DMS53 treated with DMSO at 0.1 percent for 48 hours (cell line): ENCODE measurements at regions not wholly inside any gene's neighbourhood (a gene's known extent, or its start where the extent isn't known, plus 50 kb on each side); places are given as distances from the start of the nearest gene placed in this dataset.

Experiments used
- DNase-seq: peaks from one replicate; lab custom pipeline; 2025; ENCODE audit not compliant: unreplicated experiment; lab: John Stamatoyannopoulos, UW

- DNase-seq = no peak
Measured at GRCh38 chr2:221282386-221282785, 289.7 kb downstream of the EPHA4 start.

DNA sequence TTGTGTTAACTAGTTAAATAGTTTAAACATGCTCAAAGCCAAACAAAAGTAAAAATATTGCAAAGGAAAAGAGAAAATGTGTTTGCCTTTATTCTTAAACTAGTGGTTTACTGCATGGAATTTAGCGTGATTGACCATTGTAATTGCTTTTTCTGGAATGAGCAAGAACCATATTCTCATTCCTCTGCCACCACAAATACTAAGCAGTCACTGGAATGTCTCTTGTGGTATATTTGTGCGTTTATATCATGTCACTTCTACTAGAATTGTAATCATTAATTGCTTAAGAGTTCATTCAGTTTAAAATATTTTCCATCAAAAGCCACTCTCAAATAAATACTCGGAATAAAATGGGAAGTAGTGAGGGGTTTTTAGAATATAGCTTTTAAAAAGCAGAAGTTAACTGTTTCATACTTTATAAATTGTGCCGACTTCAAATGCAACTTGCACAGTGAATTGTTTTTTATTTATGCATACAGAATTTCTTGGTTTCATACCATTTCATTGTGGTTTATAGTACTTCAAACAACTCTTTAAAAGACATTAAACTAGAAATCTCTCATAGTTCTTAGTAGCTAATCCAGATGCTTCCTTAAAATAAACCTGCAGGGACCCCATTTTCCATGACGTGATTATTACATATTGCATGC lies 288.1 kb downstream of the EPHA4 start:
- DNase-seq = no peak

- DNase-seq = no peak
Measured at GRCh38 chr2:221285148-221285547, 287.0 kb downstream of the EPHA4 start.

GRCh38 chr2:221286406-221286805 lies 285.7 kb downstream of the EPHA4 start:
- DNase-seq = no peak

- no peak for DNase-seq
Measured at GRCh38 chr2:221289389-221289788, 282.7 kb downstream of the EPHA4 start.

DNA sequence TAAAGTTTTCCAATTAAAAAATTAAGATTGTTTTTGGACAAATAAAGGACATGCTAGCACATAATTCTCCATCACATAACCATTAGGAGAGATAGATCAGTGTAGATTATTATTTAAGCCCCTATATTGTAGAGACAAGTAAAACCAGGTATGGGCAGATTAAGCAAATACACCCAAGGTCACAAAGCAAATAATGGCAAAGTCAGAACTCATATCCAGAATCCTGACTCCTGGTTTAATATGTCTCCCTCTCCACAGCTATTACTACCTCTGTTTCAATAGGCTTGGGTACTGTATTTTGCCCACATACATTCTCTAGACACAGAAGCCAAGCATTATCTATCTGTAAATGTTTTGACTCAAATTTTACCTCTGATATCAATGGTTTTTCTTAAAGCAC lies 282.3 kb downstream of the EPHA4 start:
- DNase-seq = no peak

DNA sequence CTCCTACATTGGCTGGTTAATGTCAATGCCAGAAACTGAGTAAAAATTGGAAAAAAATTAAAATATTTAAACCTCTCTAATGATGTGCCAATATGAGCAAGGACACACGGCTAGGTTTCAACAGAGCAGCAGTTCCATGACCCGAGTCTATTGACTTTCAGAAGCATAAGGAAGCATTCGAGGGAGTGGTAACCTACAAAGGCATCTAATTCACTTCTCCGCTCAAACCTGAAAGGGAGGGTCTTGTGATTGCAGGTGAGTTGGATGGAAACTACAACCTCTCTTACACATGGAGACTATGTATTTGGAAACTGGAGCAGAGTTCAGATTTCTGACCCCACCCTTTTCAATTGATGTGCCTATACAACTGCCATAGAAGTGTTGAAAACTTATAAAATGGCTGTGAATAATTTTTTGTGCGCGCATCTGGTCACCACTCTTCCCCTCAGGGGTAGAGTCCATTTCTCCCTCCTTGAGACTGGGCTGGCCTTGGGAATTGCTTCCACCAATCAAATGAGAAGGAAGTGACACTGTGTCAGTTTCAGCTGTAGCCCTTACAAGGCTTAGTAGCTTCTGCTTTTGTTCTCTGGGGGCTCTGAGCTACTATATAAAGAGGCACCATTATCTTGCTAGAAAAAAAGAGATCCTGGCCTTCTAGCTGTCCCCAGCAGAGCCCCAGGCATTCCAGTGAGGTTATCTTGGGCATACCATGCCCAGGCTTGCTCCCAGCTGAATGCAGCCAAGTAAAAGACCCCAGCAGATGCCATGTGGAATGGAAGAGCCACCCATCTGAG lies 278.0 kb downstream of the EPHA4 start:
- no peak for DNase-seq

- DNase-seq = no peak
Measured at GRCh38 chr2:221304916-221305315, 267.2 kb downstream of the EPHA4 start.

GRCh38 chr2:221308507-221309066 lies 263.5 kb downstream of the EPHA4 start:
- no peak for DNase-seq

GRCh38 chr2:221309892-221310583 lies 262.1 kb downstream of the EPHA4 start:
- DNase-seq = no peak

DNA sequence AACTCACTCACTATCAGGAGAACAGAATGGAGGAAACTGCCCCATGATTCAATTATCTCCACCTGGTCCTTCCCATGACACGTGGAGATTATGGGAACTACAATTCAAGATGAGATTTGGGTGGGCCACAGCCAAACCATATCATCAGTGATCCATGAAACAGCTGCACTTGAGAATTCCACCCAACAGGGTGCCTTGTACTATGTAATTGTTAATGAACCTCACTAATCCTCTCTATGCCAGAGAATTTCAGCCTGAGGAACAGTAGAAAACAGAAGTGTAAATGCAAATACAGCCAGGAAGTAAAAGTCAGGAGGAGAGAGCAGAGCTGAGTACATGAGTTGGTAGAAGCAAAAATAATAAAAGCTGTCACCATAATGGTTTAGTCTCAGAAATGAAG lies 261.4 kb downstream of the EPHA4 start:
- DNase-seq = no peak

GRCh38 chr2:221312634-221313033 lies 259.5 kb downstream of the EPHA4 start:
- DNase-seq = no peak

GRCh38 chr2:221314786-221315185 lies 257.3 kb downstream of the EPHA4 start:
- DNase-seq = no peak

DNA sequence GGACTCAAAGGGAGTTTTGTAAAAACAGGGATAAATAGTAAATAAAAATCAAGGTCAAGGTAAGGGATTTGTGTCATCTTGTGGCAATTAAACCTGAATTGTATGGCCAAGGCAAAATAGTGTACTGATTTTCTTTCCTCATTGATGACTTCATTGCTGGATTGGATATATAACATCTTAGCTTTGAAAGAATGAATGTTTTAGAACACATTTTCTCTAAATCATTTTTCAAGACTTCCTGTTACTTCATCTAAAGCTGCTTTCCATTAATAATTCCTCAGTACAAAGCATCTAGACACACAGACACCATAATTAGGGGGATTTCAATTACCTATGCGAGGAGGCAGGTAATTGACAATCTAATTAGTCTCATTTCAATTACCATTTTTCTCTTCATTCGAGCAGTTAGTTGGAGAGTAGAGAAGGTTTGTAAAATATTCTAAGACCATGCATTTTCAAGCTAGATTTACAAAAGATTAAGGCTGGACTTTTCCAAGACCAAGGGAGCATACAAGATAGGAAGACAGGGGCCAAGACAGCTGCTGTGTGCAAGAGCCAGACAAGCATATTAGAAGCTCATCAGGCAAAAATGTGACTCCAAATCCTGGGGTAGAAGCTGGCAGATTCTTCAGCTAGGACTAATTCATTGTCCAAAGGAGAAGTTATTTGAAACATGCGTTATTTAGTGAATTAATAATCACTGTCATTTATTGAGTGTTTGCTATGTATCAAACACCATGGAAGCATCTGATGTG lies 253.6 kb downstream of the EPHA4 start:
- DNase-seq = no peak

DNA sequence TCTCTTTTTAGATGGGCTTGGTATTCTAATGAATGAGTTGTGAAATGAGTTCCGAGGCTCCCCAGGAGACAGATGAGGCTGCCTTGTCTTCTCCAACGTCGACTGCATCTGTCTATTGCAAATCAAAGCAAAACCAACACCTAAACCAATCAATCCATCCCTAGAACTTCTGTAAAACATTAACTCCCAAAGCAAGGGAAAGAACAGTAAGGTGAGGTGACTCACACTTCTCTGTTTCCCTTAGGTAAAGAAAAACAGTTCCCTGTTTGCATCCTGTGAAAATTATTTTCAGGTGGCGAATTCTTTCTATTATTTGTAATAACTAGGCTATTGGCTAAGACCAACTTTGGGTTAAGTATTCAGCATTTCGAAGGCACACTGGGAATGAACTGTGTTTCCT lies 249.4 kb downstream of the EPHA4 start:
- peak; percentile 44 for DNase-seq

DNA sequence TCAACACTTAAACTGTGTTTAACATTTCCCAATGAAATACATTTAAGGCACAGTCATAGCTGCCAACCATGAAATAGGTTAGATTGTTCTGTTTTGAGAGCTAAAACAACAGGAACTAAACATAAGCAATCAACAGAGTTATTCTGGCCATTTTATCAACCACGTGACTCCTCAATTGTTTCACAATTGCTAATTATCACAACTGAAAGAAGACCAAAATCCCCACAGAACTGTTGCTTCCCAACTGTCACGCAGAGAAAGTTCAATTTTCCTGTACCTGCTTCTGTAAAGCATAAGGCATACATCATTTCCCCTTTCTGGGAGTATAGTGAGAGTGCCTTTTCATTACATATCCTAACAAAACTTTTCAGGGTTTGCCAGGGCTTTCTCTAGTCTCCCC lies 248.6 kb downstream of the EPHA4 start:
- DNase-seq = no peak

DNA sequence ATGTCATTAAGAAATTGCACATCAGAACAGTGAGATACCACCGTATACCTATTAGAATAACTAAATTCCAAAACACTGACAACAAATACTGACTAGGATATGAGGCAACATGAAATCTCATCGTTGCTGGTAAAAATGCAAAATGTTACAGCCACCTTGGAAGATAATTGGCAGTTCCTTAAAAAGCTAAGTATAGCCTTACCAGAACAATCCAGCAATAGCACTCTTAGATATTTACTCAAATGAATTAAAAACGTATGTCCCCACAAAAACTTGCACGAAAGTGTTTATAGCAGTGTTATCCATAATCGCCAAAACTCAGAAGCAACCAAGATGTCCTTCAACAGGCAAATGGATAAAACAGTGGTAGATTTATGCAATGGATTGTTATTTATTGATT lies 241.7 kb downstream of the EPHA4 start:
- no peak for DNase-seq

DNA sequence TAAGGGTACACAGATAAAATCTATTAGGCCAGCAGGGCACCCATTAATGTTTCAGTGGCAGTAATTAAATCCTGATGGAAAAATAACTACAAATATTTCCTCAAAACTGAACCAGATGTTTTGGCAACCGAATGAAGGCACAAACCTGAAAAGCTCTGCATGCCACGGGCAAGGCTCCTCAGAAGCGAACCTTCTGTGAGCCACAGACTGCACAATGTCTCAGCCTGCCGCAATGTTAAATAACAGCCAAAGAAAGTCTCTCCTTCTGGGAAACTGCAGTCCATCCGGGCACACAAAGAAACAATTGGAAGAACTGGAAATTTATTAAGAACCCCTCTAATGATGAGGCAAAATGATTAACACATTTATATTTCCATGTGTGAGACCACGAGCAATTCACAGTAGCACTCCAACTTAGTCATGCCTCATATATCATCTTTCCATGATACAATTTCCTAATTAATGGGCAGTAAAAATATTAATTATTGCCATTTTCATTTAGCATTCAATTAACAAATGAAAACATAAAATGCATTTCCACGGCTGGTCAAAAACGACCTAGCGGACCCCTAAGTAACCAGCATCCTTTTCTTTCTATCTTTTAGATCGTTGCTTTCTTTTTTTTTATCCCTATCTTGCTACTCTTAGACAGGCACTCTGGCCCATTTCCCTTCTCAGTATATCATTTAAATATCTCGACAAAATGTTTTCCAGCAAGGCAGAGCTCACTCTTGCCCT lies 237.5 kb downstream of the EPHA4 start:
- DNase-seq = no peak

GRCh38 chr2:221335219-221335752 lies 236.8 kb downstream of the EPHA4 start:
- no peak for DNase-seq

GRCh38 chr2:221336967-221337366 lies 235.1 kb downstream of the EPHA4 start:
- no peak for DNase-seq
